SK-N-MC (cell line): ENCODE measurements at regions not wholly inside any gene's neighbourhood (a gene's known extent, or its start where the extent isn't known, plus 50 kb on each side); places are given as distances from the start of the nearest gene placed in this dataset.

ENCODE experiments used
- EZH2 ChIP-seq: fragments of 200-600 bp; sonication (generic); IDR thresholded peaks from one replicate; pipeline ENCODE4 v1.6.1; 2017; ENCODE audit warnings: antibody characterized with exemption
- FOXP2 ChIP-seq: optimal IDR thresholded peaks from 2 replicates; pipeline ENCODE3; 2011; ENCODE audit warnings: mild to moderate bottlenecking, moderate library complexity; ENCODE audit not compliant: insufficient read depth; ENCODE audit errors: extremely low read length, control extremely low read depth
- POLR2AphosphoS5 ChIP-seq: IDR thresholded peaks from 2 replicates; pipeline ENCODE4 v1.6.1; 2012; ENCODE audit warnings: mild to moderate bottlenecking, low read depth, low read length, borderline replicate concordance

GRCh38 chr4:134122903-134123302, 78.7 kb downstream of the PABPC4L start:
- TF ChIP-seq POLR2AphosphoS5 = no peak
- TF ChIP-seq EZH2 = no peak
- TF ChIP-seq FOXP2 = no peak
